WTC11 (cell line): ENCODE measurements at regions not wholly inside any gene's neighbourhood (a gene's known extent, or its start where the extent isn't known, plus 50 kb on each side); places are given as distances from the start of the nearest gene placed in this dataset.
A peak's percentile ranks its signal among the peaks of the same experiment; 100 is the strongest.

ENCODE experiments used
- ATAC-seq: fragments of 200-7000 bp; cut with Tn5 transposase; 2 replicates; pipeline ENCODE4 v1.10.0; 2021; ENCODE audit warnings: mild to moderate bottlenecking, moderate library complexity
- CTCF ChIA-PET: fragments of 300-600 bp; sonication (Branson Sonifier 250); formaldehyde crosslinking; loops from one replicate; lab custom pipeline; 2021; ENCODE audit warnings: antibody characterized with exemption; lab: Charles Lee
- POLR2A ChIA-PET: fragments of 350-600 bp; sonication (Branson Sonifier 250); formaldehyde crosslinking; loops from one replicate; lab custom pipeline; 2021; ENCODE audit warnings: antibody characterized with exemption; lab: Charles Lee
- DNase-seq: peaks from one replicate; pipeline ENCODE4 v3.0.0; 2021; ENCODE audit warnings: low spot score
- H3K27ac Mint-ChIP-seq: 2 replicates; pipeline ENCODE4 v1.8.0; 2021; ENCODE audit warnings: mixed read lengths
- H3K27me3 Mint-ChIP-seq: 2 replicates; pipeline ENCODE4 v1.8.0; 2021; ENCODE audit warnings: low read depth, mild to moderate bottlenecking, moderate library complexity, mixed read lengths
- H3K36me3 Mint-ChIP-seq: 2 replicates; pipeline ENCODE4 v1.8.0; 2021; ENCODE audit warnings: mixed read lengths
- H3K4me1 Mint-ChIP-seq: 2 replicates; pipeline ENCODE4 v1.8.0; 2022; ENCODE audit warnings: mixed read lengths
- H3K4me3 Mint-ChIP-seq: 2 replicates; pipeline ENCODE4 v1.8.0; 2021; ENCODE audit warnings: mild to moderate bottlenecking, moderate library complexity, mixed read lengths
- H3K9me3 Mint-ChIP-seq: 2 replicates; pipeline ENCODE4 v1.8.0; 2021; ENCODE audit warnings: mixed read lengths
- ATF1 ChIP-seq: sonication (generic); formaldehyde crosslinking; IDR thresholded peaks from 2 replicates; pipeline ENCODE4 v1.8.1; 2023; ENCODE audit warnings: mild to moderate bottlenecking, moderate library complexity, missing genetic modification reagents
- CBFB ChIP-seq: sonication (generic); formaldehyde crosslinking; IDR thresholded peaks from 2 replicates; pipeline ENCODE4 v1.8.1; 2022; ENCODE audit warnings: mild to moderate bottlenecking, low read depth, missing genetic modification reagents
- CREM ChIP-seq: sonication (generic); formaldehyde crosslinking; IDR thresholded peaks from 2 replicates; pipeline ENCODE4 v1.8.1; 2022; ENCODE audit warnings: mild to moderate bottlenecking, missing genetic modification reagents, moderate library complexity
- EMX1 ChIP-seq: fragments of 250-450 bp; sonication (Bioruptor Pico); IDR thresholded peaks from 2 replicates; pipeline ENCODE4 v1.8.0; 2021; ENCODE audit warnings: mild to moderate bottlenecking
- FOXJ3 ChIP-seq: sonication (generic); formaldehyde crosslinking; IDR thresholded peaks from 2 replicates; pipeline ENCODE4 v1.9.0; 2021; ENCODE audit warnings: missing genetic modification reagents, mild to moderate bottlenecking, borderline replicate concordance
- GABPB1 ChIP-seq: sonication (generic); formaldehyde crosslinking; IDR thresholded peaks from 2 replicates; pipeline ENCODE4 v1.8.1; 2023; ENCODE audit warnings: mild to moderate bottlenecking, missing genetic modification reagents
- HMGA2 ChIP-seq: fragments of 250-450 bp; sonication (Bioruptor Pico); IDR thresholded peaks from 2 replicates; pipeline ENCODE4 v1.4.0; 2021; ENCODE audit warnings: mild to moderate bottlenecking, moderate library complexity
- IRF1 ChIP-seq: sonication (generic); formaldehyde crosslinking; IDR thresholded peaks from 2 replicates; pipeline ENCODE4 v1.8.0; 2023; ENCODE audit warnings: missing genetic modification reagents
- JAZF1 ChIP-seq: fragments of 250-450 bp; sonication (Bioruptor Pico); IDR thresholded peaks from 2 replicates; pipeline ENCODE4 v1.9.0; 2021; ENCODE audit warnings: moderate library complexity, mild to moderate bottlenecking, inconsistent platforms
- KAT7 ChIP-seq: sonication (generic); formaldehyde crosslinking; IDR thresholded peaks from 2 replicates; pipeline ENCODE4 v1.8.1; 2023; ENCODE audit warnings: missing genetic modification reagents, mild to moderate bottlenecking, borderline replicate concordance
- NFYB ChIP-seq: sonication (generic); formaldehyde crosslinking; conservative IDR thresholded peaks from 2 replicates; pipeline ENCODE4 v1.8.0; 2022; ENCODE audit warnings: low read depth, missing genetic modification reagents
- OVOL2 ChIP-seq: fragments of 250-450 bp; sonication (Bioruptor Pico); IDR thresholded peaks from 2 replicates; pipeline ENCODE4 v1.9.0; 2021; ENCODE audit warnings: mild to moderate bottlenecking, borderline replicate concordance
- PRRX2 ChIP-seq: fragments of 250-450 bp; sonication (Bioruptor Pico); IDR thresholded peaks from 2 replicates; pipeline ENCODE4 v1.8.0; 2021; ENCODE audit warnings: mild to moderate bottlenecking
- TCF7 ChIP-seq: sonication (generic); formaldehyde crosslinking; IDR thresholded peaks from 2 replicates; pipeline ENCODE4 v1.8.0; 2022; ENCODE audit warnings: mild to moderate bottlenecking, low read depth, missing genetic modification reagents, moderate library complexity
- TEAD1 ChIP-seq: sonication (generic); formaldehyde crosslinking; IDR thresholded peaks from 2 replicates; pipeline ENCODE4 v1.8.0; 2022; ENCODE audit warnings: mild to moderate bottlenecking, missing genetic modification reagents
- TEAD4 ChIP-seq: sonication (generic); formaldehyde crosslinking; IDR thresholded peaks from 2 replicates; pipeline ENCODE4 v1.8.0; 2022; ENCODE audit warnings: mild to moderate bottlenecking, missing genetic modification reagents
- TP53 ChIP-seq: sonication (generic); formaldehyde crosslinking; IDR thresholded peaks from 2 replicates; pipeline ENCODE4 v1.8.1; 2023; ENCODE audit warnings: mild to moderate bottlenecking, missing genetic modification reagents
- ZMAT4 ChIP-seq: fragments of 250-450 bp; sonication (Bioruptor Pico); IDR thresholded peaks from 2 replicates; pipeline ENCODE4 v1.9.0; 2021; ENCODE audit warnings: mild to moderate bottlenecking
- ZNF121 ChIP-seq: sonication (generic); formaldehyde crosslinking; IDR thresholded peaks from 2 replicates; pipeline ENCODE4 v1.8.0; 2023; ENCODE audit warnings: missing genetic modification reagents
- ZNF396 ChIP-seq: fragments of 250-450 bp; sonication (Bioruptor Pico); IDR thresholded peaks from 2 replicates; pipeline ENCODE4 v1.8.0; 2021; ENCODE audit warnings: mild to moderate bottlenecking, moderate library complexity, borderline replicate concordance
- ZNF423 ChIP-seq: fragments of 250-450 bp; sonication (Bioruptor Pico); IDR thresholded peaks from 2 replicates; pipeline ENCODE4 v2.1.2; 2022; ENCODE audit warnings: mild to moderate bottlenecking, moderate library complexity
- ZSCAN18 ChIP-seq: fragments of 250-450 bp; sonication (Bioruptor Pico); IDR thresholded peaks from 2 replicates; pipeline ENCODE4 v2.1.2; 2022; ENCODE audit warnings: mild to moderate bottlenecking, moderate library complexity
- TF ChIP-seq, protein P1 (sequence below): sonication (generic); formaldehyde crosslinking; IDR thresholded peaks from 2 replicates; pipeline ENCODE4 v1.8.0; 2022; ENCODE audit warnings: mild to moderate bottlenecking, missing genetic modification reagents

GRCh38 chr6:93859971-93860370 is 440.6 kb upstream of the EPHA7 start (continued):
- no peak for TF ChIP-seq ZSCAN18 (CRISPR knock-in tag)
- no peak for TF ChIP-seq TP53 (CRISPR knock-in tag)

- Mint-ChIP-seq H3K27ac (peak overlapping the region; percentile 70; the same call in 1 of the 2 replicates), H3K9me3 (no peaks in the 10 kb centered on the region), H3K4me1 (peaks cover 84% of the 10 kb centered on the region), H3K36me3 (no peaks in the 10 kb centered on the region), H3K4me3 (peak overlapping the region; percentile 24), H3K27me3 (peaks cover 2% of the 10 kb centered on the region; the same call in 1 of the 2 replicates)
- ChIA-PET POLR2A (interaction anchor here (1.2 kb wide), 1 partner anchor 29 kb away, joined by 3 read pairs; no protein-coding TSS in a partner anchor), CTCF (interaction anchor here (0.6 kb wide), 1 partner anchor 452 kb away, joined by 3 read pairs; no protein-coding TSS in a partner anchor)
- DNase-seq = no peak
- ATAC-seq = peak; percentile 58
- TF ChIP-seq TEAD1 (CRISPR knock-in tag) = no peak
- no peak for TF ChIP-seq NFYB (CRISPR knock-in tag)
- no peak for TF ChIP-seq ATF1 (CRISPR knock-in tag)
- no peak for TF ChIP-seq CREM (CRISPR knock-in tag)
- no peak for TF ChIP-seq CBFB
- TF ChIP-seq, protein P1, sequence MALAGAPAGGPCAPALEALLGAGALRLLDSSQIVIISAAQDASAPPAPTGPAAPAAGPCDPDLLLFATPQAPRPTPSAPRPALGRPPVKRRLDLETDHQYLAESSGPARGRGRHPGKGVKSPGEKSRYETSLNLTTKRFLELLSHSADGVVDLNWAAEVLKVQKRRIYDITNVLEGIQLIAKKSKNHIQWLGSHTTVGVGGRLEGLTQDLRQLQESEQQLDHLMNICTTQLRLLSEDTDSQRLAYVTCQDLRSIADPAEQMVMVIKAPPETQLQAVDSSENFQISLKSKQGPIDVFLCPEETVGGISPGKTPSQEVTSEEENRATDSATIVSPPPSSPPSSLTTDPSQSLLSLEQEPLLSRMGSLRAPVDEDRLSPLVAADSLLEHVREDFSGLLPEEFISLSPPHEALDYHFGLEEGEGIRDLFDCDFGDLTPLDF (CRISPR knock-in tag) = no peak
- TF ChIP-seq ZNF396 (CRISPR knock-in tag) = no peak
- no peak for TF ChIP-seq ZMAT4
- no peak for TF ChIP-seq ZNF121 (CRISPR knock-in tag)
- TF ChIP-seq HMGA2 (CRISPR knock-in tag) = no peak
- TF ChIP-seq GABPB1 (CRISPR knock-in tag) = no peak
- TF ChIP-seq TCF7 (CRISPR knock-in tag) = no peak
- no peak for TF ChIP-seq EMX1 (CRISPR knock-in tag)
- no peak for TF ChIP-seq TP53 (CRISPR knock-in tag)
- TF ChIP-seq TEAD4 (CRISPR knock-in tag) = no peak
- TF ChIP-seq OVOL2 = no peak
- TF ChIP-seq IRF1 (CRISPR knock-in tag) = no peak
- no peak for TF ChIP-seq FOXJ3 (CRISPR knock-in tag)
- TF ChIP-seq KAT7 = no peak
- no peak for TF ChIP-seq ZNF423 (CRISPR knock-in tag)
Observed at GRCh38 chr6:93858213-93858612, 438.9 kb upstream of the EPHA7 start.

GRCh38 chr6:93849857-93850256 is 430.5 kb upstream of the EPHA7 start:
- H3K27me3 Mint-ChIP-seq = no peaks in the 10 kb centered on the region
- H3K4me3 Mint-ChIP-seq = no peak overlapping the region
- ATAC-seq = peak; percentile 63
- POLR2A ChIA-PET = no interaction called here
- peaks cover 11% of the 10 kb centered on the region for H3K9me3 Mint-ChIP-seq
- DNase-seq = no peak
- CTCF ChIA-PET = no interaction called here
- peak overlapping the region; percentile 57; the same call in 1 of the 2 replicates for H3K27ac Mint-ChIP-seq
- H3K4me1 Mint-ChIP-seq = peaks cover 50% of the 10 kb centered on the region
- TF ChIP-seq PRRX2 (CRISPR knock-in tag) (no peak), JAZF1 (CRISPR knock-in tag) (no peak), ZNF396 (CRISPR knock-in tag) (no peak)
- no peaks in the 10 kb centered on the region for H3K36me3 Mint-ChIP-seq
